NOMO-1 treated with DMSO at 0.1 percent for 48 hours (cell line): ENCODE measurements at regions not wholly inside any gene's neighbourhood (a gene's known extent, or its start where the extent isn't known, plus 50 kb on each side); places are given as distances from the start of the nearest gene placed in this dataset.

Experiments
- DNase-seq: peaks from one replicate; lab custom pipeline; 2025; ENCODE audit not compliant: unreplicated experiment; lab: John Stamatoyannopoulos, UW

- DNase-seq: no peak
These were observed 131.7 kb upstream of the EDNRA start for GRCh38 chr4:147349193-147349592.

- DNase-seq: no peak
These were observed 129.7 kb upstream of the EDNRA start for GRCh38 chr4:147351083-147351787.

GRCh38 chr4:147354237-147354636 lies 126.7 kb upstream of the EDNRA start:
- no peak for DNase-seq

GRCh38 chr4:147355032-147355656 lies 125.8 kb upstream of the EDNRA start:
- no peak for DNase-seq

- DNase-seq: no peak
These were observed 125.0 kb upstream of the EDNRA start for GRCh38 chr4:147355847-147356246.

GRCh38 chr4:147360301-147360700 lies 120.6 kb upstream of the EDNRA start:
- DNase-seq: no peak

GRCh38 chr4:147361726-147362125 lies 119.2 kb upstream of the EDNRA start:
- no peak for DNase-seq

GRCh38 chr4:147362938-147363337 lies 118.0 kb upstream of the EDNRA start:
- DNase-seq: no peak

GRCh38 chr4:147363514-147363913 lies 117.4 kb upstream of the EDNRA start:
- no peak for DNase-seq

GRCh38 chr4:147365396-147365795 lies 115.5 kb upstream of the EDNRA start:
- no peak for DNase-seq

- DNase-seq: no peak
These were observed 114.7 kb upstream of the EDNRA start for GRCh38 chr4:147366164-147366563.

- DNase-seq: no peak
These were observed 113.0 kb upstream of the EDNRA start for GRCh38 chr4:147367891-147368290.

GRCh38 chr4:147368948-147369347 lies 111.9 kb upstream of the EDNRA start:
- no peak for DNase-seq

GRCh38 chr4:147370473-147370872 lies 110.4 kb upstream of the EDNRA start:
- DNase-seq: no peak

GRCh38 chr4:147370881-147371280 lies 110.0 kb upstream of the EDNRA start:
- no peak for DNase-seq

- no peak for DNase-seq
These were observed 109.2 kb upstream of the EDNRA start for GRCh38 chr4:147371661-147372060.

GRCh38 chr4:147378780-147379179 lies 102.1 kb upstream of the EDNRA start:
- no peak for DNase-seq

- no peak for DNase-seq
These were observed 99.1 kb upstream of the EDNRA start for GRCh38 chr4:147381749-147382148.

GRCh38 chr4:147388018-147388417 lies 92.9 kb upstream of the EDNRA start:
- DNase-seq: no peak

GRCh38 chr4:147396105-147396504 lies 84.8 kb upstream of the EDNRA start:
- DNase-seq: no peak

GRCh38 chr4:147398556-147398955 lies 82.3 kb upstream of the EDNRA start:
- DNase-seq: no peak

- no peak for DNase-seq
These were observed 80.2 kb upstream of the EDNRA start for GRCh38 chr4:147400721-147401120.

- DNase-seq: no peak
These were observed 79.7 kb upstream of the EDNRA start for GRCh38 chr4:147401221-147401620.
